H9 (cell line): ENCODE measurements at regions not wholly inside any gene's neighbourhood (a gene's known extent, or its start where the extent isn't known, plus 50 kb on each side); places are given as distances from the start of the nearest gene placed in this dataset.

Experiments
- DNase-seq: peaks from one replicate; pipeline ENCODE4 v3.0.0-alpha.2; 2017
- H2AFZ ChIP-seq: one replicate; pipeline ENCODE4 v1.6.1; 2013; ENCODE audit warnings: mild to moderate bottlenecking, low read length, control low read depth, moderate library complexity
- H2AK5ac ChIP-seq: 2 replicates; pipeline ENCODE4 v1.6.1; 2013; ENCODE audit warnings: low read length, control low read depth, mixed read lengths; ENCODE audit not compliant: insufficient read length
- H2BK120ac ChIP-seq: one replicate; pipeline ENCODE4 v1.6.1; 2013; ENCODE audit warnings: low read depth, mild to moderate bottlenecking, low read length, control low read depth, inconsistent platforms; ENCODE audit not compliant: poor library complexity, severe bottlenecking
- H2BK12ac ChIP-seq: 2 replicates; pipeline ENCODE4 v1.6.1; 2013; ENCODE audit warnings: low read length, control low read depth, mixed read lengths, low read depth; ENCODE audit not compliant: insufficient read length
- H2BK15ac ChIP-seq: 2 replicates; pipeline ENCODE4 v1.6.1; 2013; ENCODE audit warnings: low read depth, low read length, control low read depth
- H2BK20ac ChIP-seq: one replicate; pipeline ENCODE4 v1.6.1; 2013; ENCODE audit warnings: low read depth, mild to moderate bottlenecking, low read length, control low read depth, inconsistent platforms; ENCODE audit not compliant: poor library complexity, severe bottlenecking
- H2BK5ac ChIP-seq: 2 replicates; pipeline ENCODE4 v1.6.1; 2013; ENCODE audit warnings: low read length, control low read depth, mixed read lengths; ENCODE audit not compliant: insufficient read length
- H3K14ac ChIP-seq: 2 replicates; pipeline ENCODE4 v1.6.1; 2013; ENCODE audit warnings: low read length, control low read depth; ENCODE audit not compliant: insufficient read depth
- H3K18ac ChIP-seq: 2 replicates; pipeline ENCODE4 v1.6.1; 2013; ENCODE audit warnings: low read depth, mild to moderate bottlenecking, mixed read lengths, low read length, control low read depth; ENCODE audit not compliant: insufficient read length
- H3K23ac ChIP-seq: 2 replicates; pipeline ENCODE4 v1.6.1; 2013; ENCODE audit warnings: low read length, control low read depth, mixed read lengths, low read depth; ENCODE audit not compliant: insufficient read length
- H3K23me2 ChIP-seq: 2 replicates; pipeline ENCODE4 v1.6.1; 2013; ENCODE audit warnings: low read depth, mild to moderate bottlenecking, mixed read lengths, low read length, control low read depth; ENCODE audit not compliant: insufficient read length, poor library complexity, severe bottlenecking
- H3K27ac ChIP-seq: 2 replicates; pipeline ENCODE4 v1.5.1; 2013; ENCODE audit warnings: low read length, control low read depth, mixed read lengths, low read depth; ENCODE audit not compliant: insufficient read length
- H3K27me3 ChIP-seq: 2 replicates; pipeline ENCODE4 v1.6.1; 2013; ENCODE audit warnings: low read length, control low read depth, inconsistent platforms; ENCODE audit not compliant: insufficient read depth
- H3K4ac ChIP-seq: 2 replicates; pipeline ENCODE4 v1.6.1; 2013; ENCODE audit warnings: low read depth, mild to moderate bottlenecking, control low read depth, inconsistent platforms, low read length, moderate library complexity
- H3K4me1 ChIP-seq: 2 replicates; pipeline ENCODE4 v1.6.1; 2013; ENCODE audit warnings: low read length, control low read depth, inconsistent platforms; ENCODE audit not compliant: insufficient read depth
- H3K4me2 ChIP-seq: 2 replicates; pipeline ENCODE4 v1.6.1; 2013; ENCODE audit warnings: low read length, control low read depth, mixed read lengths; ENCODE audit not compliant: insufficient read length, insufficient read depth
- H3K56ac ChIP-seq: 2 replicates; pipeline ENCODE4 v1.6.1; 2013; ENCODE audit warnings: low read depth, mild to moderate bottlenecking, mixed read lengths, low read length, control low read depth; ENCODE audit not compliant: insufficient read length
- H3K79me1 ChIP-seq: 2 replicates; pipeline ENCODE4 v1.6.1; 2013; ENCODE audit warnings: low read depth, mild to moderate bottlenecking, moderate library complexity, low read length, control low read depth, inconsistent platforms; ENCODE audit not compliant: insufficient read depth, poor library complexity, severe bottlenecking
- H3K79me2 ChIP-seq: 2 replicates; pipeline ENCODE4 v1.6.1; 2013; ENCODE audit warnings: low read length, control low read depth, inconsistent platforms; ENCODE audit not compliant: insufficient read depth
- H3K9ac ChIP-seq: 2 replicates; pipeline ENCODE4 v1.6.1; 2013; ENCODE audit warnings: low read length, control low read depth, mixed read lengths; ENCODE audit not compliant: insufficient read length; ENCODE audit errors: extremely low read depth
- H3K9me3 ChIP-seq: one replicate; pipeline ENCODE4 v1.6.1; 2013; ENCODE audit warnings: low read depth, low read length, inconsistent platforms; ENCODE audit not compliant: control insufficient read depth
- H3T11ph ChIP-seq: one replicate; pipeline ENCODE4 v1.6.1; 2013; ENCODE audit warnings: mild to moderate bottlenecking, low read length, control low read depth, inconsistent platforms
- H4K20me1 ChIP-seq: one replicate; pipeline ENCODE4 v1.6.1; 2013; ENCODE audit not compliant: control insufficient read depth, insufficient read length, insufficient read depth
- H4K5ac ChIP-seq: 2 replicates; pipeline ENCODE4 v1.6.1; 2013; ENCODE audit warnings: low read depth, mild to moderate bottlenecking, mixed read lengths, low read length, control low read depth; ENCODE audit not compliant: insufficient read length
- H4K8ac ChIP-seq: replicated peaks from 2 replicates; pipeline ENCODE4 v1.6.1; 2013; ENCODE audit warnings: low read length, control low read depth, mixed read lengths, low read depth; ENCODE audit not compliant: insufficient read length
- H4K91ac ChIP-seq: 2 replicates; pipeline ENCODE4 v1.6.1; 2013; ENCODE audit warnings: low read depth, mild to moderate bottlenecking, moderate library complexity, mixed read lengths, low read length, control low read depth; ENCODE audit not compliant: insufficient read length
- H3K27ac Mint-ChIP-seq, 3 experiments: 2 replicates in 2 of 3; 3 replicates in 1 of 3; pipeline ENCODE4 v1.8.0; 2020 to 2021; ENCODE audit warnings: mixed read lengths in 3 of 3, mild to moderate bottlenecking in 1 of 3, moderate library complexity in 1 of 3
- H3K27me3 Mint-ChIP-seq: 2 replicates; pipeline ENCODE4 v1.8.0; 2021; ENCODE audit warnings: low read depth, mild to moderate bottlenecking, moderate library complexity, mixed read lengths
- H3K36me3 Mint-ChIP-seq, 3 experiments: 2 replicates in 2 of 3; 3 replicates in 1 of 3; pipeline ENCODE4 v1.8.0; 2020 to 2021; ENCODE audit warnings: low read depth in 3 of 3, mixed read lengths in 3 of 3; ENCODE audit not compliant: insufficient read depth in 1 of 3
- H3K4me1 Mint-ChIP-seq, 2 experiments: 2 replicates each; pipeline ENCODE4 v1.8.0; 2020; ENCODE audit warnings: mixed read lengths in 2 of 2
- H3K4me3 Mint-ChIP-seq, 2 experiments: 2 replicates in 1 of 2; 3 replicates in 1 of 2; pipeline ENCODE4 v1.8.0; 2020 to 2021; ENCODE audit warnings: mild to moderate bottlenecking in 2 of 2, mixed read lengths in 2 of 2, moderate library complexity in 1 of 2
- H3K9me3 Mint-ChIP-seq, 2 experiments: 2 replicates in 1 of 2; 3 replicates in 1 of 2; pipeline ENCODE4 v1.8.0; 2020; ENCODE audit warnings: mild to moderate bottlenecking in 2 of 2, mixed read lengths in 2 of 2, moderate library complexity in 1 of 2
- CTCF ChIP-seq: fragments of 200-600 bp; sonication (generic); conservative IDR thresholded peaks from 3 replicates; pipeline ENCODE4 v1.8.0; 2021; ENCODE audit warnings: antibody characterized with exemption, mild to moderate bottlenecking
- WGBS: extraction: QIAGEN DNeasy Blood & Tissue Kit; methylation state at CpG from one replicate; pipeline ENCODE4 v1.1.7; 2013; ENCODE audit warnings: missing lambda C conversion rate, low lambda C conversion rate, mixed read lengths; ENCODE audit not compliant: insufficient read length; ENCODE audit errors: extremely low coverage; 5-methylcytosine and 5-hydroxymethylcytosine counted together

DNA sequence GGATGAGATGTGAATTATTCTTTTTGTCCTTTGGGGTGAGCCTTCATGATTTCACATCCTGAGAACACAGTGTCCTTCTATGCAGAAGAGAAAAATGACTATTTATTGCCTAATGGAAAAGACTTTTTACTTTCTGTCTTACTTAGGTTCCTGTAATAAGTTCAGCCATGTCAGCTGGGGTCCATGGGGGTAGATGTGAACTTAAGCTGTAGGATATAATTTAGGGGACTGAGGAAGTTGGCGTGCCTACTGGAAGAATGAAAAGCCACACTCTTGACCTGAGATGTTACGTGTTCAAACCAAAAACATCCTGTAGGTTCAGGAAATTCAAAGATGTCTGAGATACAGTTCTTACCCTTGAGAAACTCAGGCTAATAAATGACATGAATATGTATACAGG is 660.5 kb downstream of the TOX3 start:
- no peaks in the 10 kb centered on the region for H4K20me1 ChIP-seq
- H3K9me3 ChIP-seq: no peaks in the 10 kb centered on the region
- Mint-ChIP-seq H3K9me3 (0 out of 5 replicates have a peak, but pooled peaks cover 0 to 3% of the 10 kb centered on the region in 2 experiments), H3K27ac (no peak overlapping the region), H3K27me3 (no peaks in the 10 kb centered on the region), H3K4me1 (peaks cover under 1 to 4% of the 10 kb centered on the region in 2 experiments; a peak in 3 of 4 replicates), H3K36me3 (no peaks in the 10 kb centered on the region), H3K4me3 (no peak overlapping the region)
- H4K91ac ChIP-seq: no peak overlapping the region
- no peak overlapping the region for H3K56ac ChIP-seq
- H3K9ac ChIP-seq: no peak overlapping the region
- no peak for TF ChIP-seq CTCF
- H3K4ac ChIP-seq: no peak overlapping the region
- no peak overlapping the region for H2BK12ac ChIP-seq
- H3K27me3 ChIP-seq: no peaks in the 10 kb centered on the region
- H3K23me2 ChIP-seq: no peaks in the 10 kb centered on the region
- H3K79me1 ChIP-seq: no peaks in the 10 kb centered on the region
- H2AFZ ChIP-seq: no peak overlapping the region
- H3K27ac ChIP-seq: no peak overlapping the region
- no peak overlapping the region for H2AK5ac ChIP-seq
- no peak overlapping the region for H3K4me2 ChIP-seq
- H4K5ac ChIP-seq: no peak overlapping the region
- WGBS: no CpG with 5 or more reads among the region's 2 CpGs
- no peak overlapping the region for H3K14ac ChIP-seq
- no peaks in the 10 kb centered on the region for H3K79me2 ChIP-seq
- H3T11ph ChIP-seq: no peak overlapping the region
- no peaks in the 10 kb centered on the region for H3K4me1 ChIP-seq
- H4K8ac ChIP-seq: no peak overlapping the region
- H3K18ac ChIP-seq: no peak overlapping the region
- no peak overlapping the region for H3K23ac ChIP-seq
- DNase-seq: no peak
- no peak overlapping the region for H2BK5ac ChIP-seq
- no peak overlapping the region for H2BK20ac ChIP-seq
- H2BK120ac ChIP-seq: no peak overlapping the region
- no peak overlapping the region for H2BK15ac ChIP-seq
